DND-41 (cell line): ENCODE measurements at regions not wholly inside any gene's neighbourhood (a gene's known extent, or its start where the extent isn't known, plus 50 kb on each side); places are given as distances from the start of the nearest gene placed in this dataset.

Source experiments
- ATAC-seq: fragments of 200-7000 bp; cut with Tn5 transposase; 3 replicates; pipeline ENCODE4 v1.9.1; 2021; ENCODE audit warnings: low read depth; ENCODE audit not compliant: insufficient read depth
- DNase-seq: peaks from one replicate; pipeline ENCODE4 v3.0.0-alpha.2; 2020
- H2AFZ ChIP-seq: 2 replicates; pipeline ENCODE4 v1.6.0; 2012; ENCODE audit warnings: low read depth, low read length
- H3K27ac ChIP-seq: 2 replicates; pipeline ENCODE4 v1.5.1; 2012; ENCODE audit warnings: low read length, inconsistent platforms
- H3K27me3 ChIP-seq: fragments of 200-600 bp; sonication (generic); 2 replicates; pipeline ENCODE4 v1.6.0; 2012; ENCODE audit warnings: low read length, mild to moderate bottlenecking, inconsistent platforms; ENCODE audit not compliant: insufficient read depth, poor library complexity
- H3K36me3 ChIP-seq: 2 replicates; pipeline ENCODE4 v1.5.1; 2012; ENCODE audit warnings: low read length, inconsistent platforms; ENCODE audit not compliant: insufficient read depth
- H3K4me1 ChIP-seq: 2 replicates; pipeline ENCODE4 v1.5.1; 2012; ENCODE audit warnings: mild to moderate bottlenecking, low read length; ENCODE audit not compliant: insufficient read depth
- H3K4me2 ChIP-seq: 2 replicates; pipeline ENCODE4 v1.6.0; 2012; ENCODE audit warnings: mild to moderate bottlenecking, moderate library complexity, low read length, inconsistent platforms; ENCODE audit not compliant: insufficient read depth
- H3K4me3 ChIP-seq, 2 experiments: fragments of 200-600 bp in 1 of 2; shearing (Covaris generic) in 1 of 2; 2 replicates each; pipeline ENCODE4 v1.5.1; 2012 to 2016; ENCODE audit warnings: inconsistent platforms in 2 of 2, low read length in 2 of 2, mild to moderate bottlenecking in 2 of 2, low read depth in 1 of 2, moderate library complexity in 1 of 2
- H3K79me2 ChIP-seq: 2 replicates; pipeline ENCODE4 v1.6.0; 2012; ENCODE audit warnings: low read length, inconsistent platforms; ENCODE audit not compliant: insufficient read depth
- H3K9ac ChIP-seq: 2 replicates; pipeline ENCODE4 v1.6.0; 2012; ENCODE audit warnings: low read depth, mild to moderate bottlenecking, inconsistent platforms, low read length, moderate library complexity
- H3K9me3 ChIP-seq: 2 replicates; pipeline ENCODE4 v1.5.1; 2012; ENCODE audit warnings: low read length, moderate library complexity, mild to moderate bottlenecking, inconsistent platforms; ENCODE audit not compliant: insufficient read depth, severe bottlenecking
- H4K20me1 ChIP-seq: 2 replicates; pipeline ENCODE4 v1.6.0; 2012; ENCODE audit warnings: low read length; ENCODE audit not compliant: insufficient read depth
- EZH2 ChIP-seq: IDR thresholded peaks from 3 replicates; pipeline ENCODE4 v1.6.1; 2012; ENCODE audit warnings: borderline replicate concordance, low read depth, mild to moderate bottlenecking, moderate library complexity, low read length, inconsistent platforms; ENCODE audit not compliant: severe bottlenecking
- TF ChIP-seq, protein P1 (sequence below): IDR thresholded peaks from 2 replicates; pipeline ENCODE4 v1.5.1; 2012; ENCODE audit warnings: borderline replicate concordance, low read length, moderate library complexity, mild to moderate bottlenecking; ENCODE audit not compliant: poor library complexity, severe bottlenecking; ENCODE audit errors: extremely low read depth

DNA sequence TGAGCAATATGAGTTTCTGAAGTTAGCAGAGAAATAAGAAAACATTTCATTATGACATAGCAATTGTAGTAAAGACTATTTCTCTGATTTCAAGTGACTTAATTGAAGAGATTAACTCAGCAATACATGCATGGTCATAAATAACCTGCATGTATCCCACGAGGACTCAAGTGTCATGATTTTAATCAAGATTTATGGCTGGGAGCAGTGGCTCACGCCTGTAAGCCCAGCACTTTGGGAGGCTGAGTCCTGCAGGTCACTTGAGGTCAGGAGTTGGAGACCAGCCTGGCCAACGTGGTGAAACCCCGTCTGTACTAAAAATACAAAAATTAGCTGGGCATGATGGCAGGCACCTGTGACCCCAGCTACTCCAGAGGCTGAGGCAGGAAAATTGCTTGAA, 311.9 kb upstream of the PLD5 start:
- H3K4me2 ChIP-seq: no peak overlapping the region
- H3K79me2 ChIP-seq: no peaks in the 10 kb centered on the region
- no peak overlapping the region for H2AFZ ChIP-seq
- no peaks in the 10 kb centered on the region for H3K9me3 ChIP-seq
- no peaks in the 10 kb centered on the region for H3K36me3 ChIP-seq
- H3K27me3 ChIP-seq: no peaks in the 10 kb centered on the region
- H3K9ac ChIP-seq: no peak overlapping the region
- no peaks in the 10 kb centered on the region for H3K4me1 ChIP-seq
- DNase-seq: no peak
- H3K27ac ChIP-seq: no peak overlapping the region
- no peak for ATAC-seq
- no peak overlapping the region for H3K4me3 ChIP-seq
- H4K20me1 ChIP-seq: no peaks in the 10 kb centered on the region
- no peak for TF ChIP-seq EZH2
- TF ChIP-seq, protein P1, sequence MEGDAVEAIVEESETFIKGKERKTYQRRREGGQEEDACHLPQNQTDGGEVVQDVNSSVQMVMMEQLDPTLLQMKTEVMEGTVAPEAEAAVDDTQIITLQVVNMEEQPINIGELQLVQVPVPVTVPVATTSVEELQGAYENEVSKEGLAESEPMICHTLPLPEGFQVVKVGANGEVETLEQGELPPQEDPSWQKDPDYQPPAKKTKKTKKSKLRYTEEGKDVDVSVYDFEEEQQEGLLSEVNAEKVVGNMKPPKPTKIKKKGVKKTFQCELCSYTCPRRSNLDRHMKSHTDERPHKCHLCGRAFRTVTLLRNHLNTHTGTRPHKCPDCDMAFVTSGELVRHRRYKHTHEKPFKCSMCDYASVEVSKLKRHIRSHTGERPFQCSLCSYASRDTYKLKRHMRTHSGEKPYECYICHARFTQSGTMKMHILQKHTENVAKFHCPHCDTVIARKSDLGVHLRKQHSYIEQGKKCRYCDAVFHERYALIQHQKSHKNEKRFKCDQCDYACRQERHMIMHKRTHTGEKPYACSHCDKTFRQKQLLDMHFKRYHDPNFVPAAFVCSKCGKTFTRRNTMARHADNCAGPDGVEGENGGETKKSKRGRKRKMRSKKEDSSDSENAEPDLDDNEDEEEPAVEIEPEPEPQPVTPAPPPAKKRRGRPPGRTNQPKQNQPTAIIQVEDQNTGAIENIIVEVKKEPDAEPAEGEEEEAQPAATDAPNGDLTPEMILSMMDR: no peak

DNA sequence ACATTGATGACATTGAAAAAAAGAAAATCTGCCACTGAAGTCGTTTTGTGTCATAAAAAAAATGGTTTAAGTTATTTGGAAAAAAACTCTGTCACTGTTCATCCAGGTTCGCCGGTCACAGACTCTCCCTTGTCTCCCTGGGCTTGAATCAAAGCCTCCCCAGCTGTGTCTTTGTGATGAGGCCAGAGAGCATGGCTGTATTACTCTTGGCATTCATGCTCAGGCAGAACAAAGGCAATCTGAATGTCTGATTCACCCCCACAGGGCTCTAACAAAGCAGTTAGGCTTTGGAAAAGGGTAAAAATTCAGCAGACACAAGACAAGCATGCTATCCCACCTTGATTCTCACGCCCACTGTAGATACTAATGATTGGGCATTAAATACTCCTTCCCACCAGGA, 304.3 kb upstream of the PLD5 start:
- ATAC-seq: no peak
- TF ChIP-seq EZH2: no peak
- TF ChIP-seq, protein P1: no peak
- Histone ChIP-seq H3K27me3 (no peaks in the 10 kb centered on the region), H3K27ac (no peak overlapping the region), H3K36me3 (no peaks in the 10 kb centered on the region), H3K4me1 (no peaks in the 10 kb centered on the region), H3K79me2 (no peaks in the 10 kb centered on the region), H3K9ac (no peak overlapping the region), H3K4me3 (no peak overlapping the region), H2AFZ (no peak overlapping the region), H3K9me3 (no peaks in the 10 kb centered on the region), H3K4me2 (no peak overlapping the region), H4K20me1 (no peaks in the 10 kb centered on the region)
- no peak for DNase-seq

DNA sequence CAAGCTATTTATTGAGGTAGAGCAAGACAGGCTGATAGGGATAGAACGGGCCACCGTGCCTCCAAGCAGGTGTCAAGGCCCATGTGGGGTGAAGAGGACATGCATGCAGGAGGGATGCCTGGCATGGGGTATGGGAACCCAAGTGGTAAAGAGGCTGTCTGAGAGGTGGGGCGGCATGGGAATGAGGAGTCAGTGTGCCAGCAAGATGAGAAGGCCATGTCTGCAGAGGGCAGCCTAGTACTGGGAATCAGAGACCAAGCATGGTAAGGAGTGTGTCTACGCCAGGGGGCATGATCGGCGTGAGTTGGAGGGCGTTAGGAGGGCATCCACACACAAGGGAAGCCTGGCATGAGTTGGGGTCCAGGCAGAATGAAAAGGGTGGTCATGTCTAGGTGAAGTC, 303.7 kb upstream of the PLD5 start:
- TF ChIP-seq, protein P1: no peak
- TF ChIP-seq EZH2: no peak
- Histone ChIP-seq H4K20me1 (no peaks in the 10 kb centered on the region), H3K4me3 (no peak overlapping the region), H3K4me1 (no peaks in the 10 kb centered on the region), H3K9ac (no peak overlapping the region), H2AFZ (no peak overlapping the region), H3K79me2 (no peaks in the 10 kb centered on the region), H3K27ac (no peak overlapping the region), H3K4me2 (no peak overlapping the region), H3K36me3 (no peaks in the 10 kb centered on the region), H3K9me3 (no peaks in the 10 kb centered on the region), H3K27me3 (no peaks in the 10 kb centered on the region)
- DNase-seq (no peak), ATAC-seq (no peak)

DNA sequence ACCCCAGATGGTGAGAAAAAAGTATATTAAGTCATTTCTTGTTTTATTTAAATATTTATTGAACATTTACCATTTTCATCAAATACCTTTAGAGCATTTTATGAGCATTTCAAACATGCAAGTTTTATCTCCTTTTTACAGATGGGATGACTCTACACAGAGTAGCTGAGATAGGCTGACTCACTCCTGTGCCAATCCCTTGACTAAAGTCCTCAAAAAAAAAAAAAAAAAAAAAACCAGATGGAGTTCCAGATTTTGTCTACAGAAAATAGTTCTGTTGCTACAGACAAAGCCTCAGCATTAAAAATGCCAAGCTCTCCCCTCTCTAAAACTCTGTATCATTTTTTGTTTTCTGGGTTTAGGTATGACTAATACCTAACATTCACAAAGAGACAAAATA, 303.0 kb upstream of the PLD5 start:
- H4K20me1 ChIP-seq: no peaks in the 10 kb centered on the region
- no peak overlapping the region for H3K9ac ChIP-seq
- no peak for ATAC-seq
- H3K4me1 ChIP-seq: no peaks in the 10 kb centered on the region
- no peak for DNase-seq
- H3K79me2 ChIP-seq: no peaks in the 10 kb centered on the region
- no peak overlapping the region for H3K27ac ChIP-seq
- no peaks in the 10 kb centered on the region for H3K36me3 ChIP-seq
- H3K4me2 ChIP-seq: no peak overlapping the region
- H3K4me3 ChIP-seq: no peak overlapping the region
- no peaks in the 10 kb centered on the region for H3K9me3 ChIP-seq
- H3K27me3 ChIP-seq: no peaks in the 10 kb centered on the region
- H2AFZ ChIP-seq: no peak overlapping the region
- no peak for TF ChIP-seq EZH2
- TF ChIP-seq, protein P1: no peak
